Liver (tissue), 3 donors: ENCODE measurements at regions not wholly inside any gene's neighbourhood (a gene's known extent, or its start where the extent isn't known, plus 50 kb on each side); places are given as distances from the start of the nearest gene placed in this dataset.

Experiments
- ATF3 ChIP-seq: IDR thresholded peaks from 2 replicates; pipeline ENCODE4 v1.6.1; 2016; ENCODE audit warnings: antibody characterized with exemption
- CTCF ChIP-seq: fragments of 150-350 bp; IDR thresholded peaks from 2 replicates; pipeline ENCODE4 v1.5.1; 2017; ENCODE audit warnings: improper control_type of control experiment, low read depth, low read length; ENCODE audit not compliant: missing input control
- EGR1 ChIP-seq, 2 donors: IDR thresholded peaks; 2 replicates each; pipeline ENCODE4 v1.6.1; 2016 to 2018; ENCODE audit warnings: antibody characterized with exemption in 2 of 2, low read depth in 2 of 2
- FOXA1 ChIP-seq: IDR thresholded peaks from 2 replicates; pipeline ENCODE4 v1.6.1; 2016; ENCODE audit warnings: antibody characterized with exemption
- GABPA ChIP-seq, 2 donors: IDR thresholded peaks in 1 of 2; conservative IDR thresholded peaks in 1 of 2; 2 replicates each; pipeline ENCODE4 v1.6.1; 2016; ENCODE audit warnings: antibody characterized with exemption in 2 of 2, mild to moderate bottlenecking in 1 of 2, moderate library complexity in 1 of 2
- JUND ChIP-seq, 2 donors: IDR thresholded peaks; 2 replicates each; pipeline ENCODE4 v1.6.1; 2016; ENCODE audit warnings: antibody characterized with exemption in 2 of 2
- MAX ChIP-seq: IDR thresholded peaks from 2 replicates; pipeline ENCODE4 v1.6.1; 2016; ENCODE audit warnings: antibody characterized with exemption
- NR2F2 ChIP-seq: IDR thresholded peaks from 2 replicates; pipeline ENCODE4 v1.6.1; 2016; ENCODE audit warnings: antibody characterized with exemption
- RAD21 ChIP-seq, 2 donors: IDR thresholded peaks; 2 replicates each; pipeline ENCODE4 v1.6.1; 2016; ENCODE audit warnings: antibody characterized with exemption in 2 of 2, mild to moderate bottlenecking in 2 of 2
- REST ChIP-seq: IDR thresholded peaks from 2 replicates; pipeline ENCODE4 v1.6.1; 2016; ENCODE audit warnings: antibody characterized with exemption, mild to moderate bottlenecking
- SP1 ChIP-seq: IDR thresholded peaks from 2 replicates; pipeline ENCODE4 v1.6.1; 2018; ENCODE audit warnings: antibody characterized with exemption, mild to moderate bottlenecking
- TAF1 ChIP-seq: conservative IDR thresholded peaks from 2 replicates; pipeline ENCODE4 v1.6.1; 2016; ENCODE audit warnings: antibody characterized with exemption, mild to moderate bottlenecking
- YY1 ChIP-seq: IDR thresholded peaks from 2 replicates; pipeline ENCODE4 v1.6.1; 2016; ENCODE audit warnings: antibody characterized with exemption, mild to moderate bottlenecking
- donor health status: healthy.
- donor health status: healthy.

GRCh38 chr5:136717917-136718316, 352.6 kb upstream of the TRPC7 start:
- no peak for TF ChIP-seq CTCF
- TF ChIP-seq FOXA1: no peak
- no peak for TF ChIP-seq NR2F2
- no peak for TF ChIP-seq TAF1
- TF ChIP-seq REST: no peak
- TF ChIP-seq JUND (IDR thresholded peaks at IDR 0.05): no peak
- TF ChIP-seq RAD21 (IDR thresholded peaks at IDR 0.05): no peak
- TF ChIP-seq GABPA (IDR thresholded peaks at IDR 0.05 in 1 of 2, conservative IDR thresholded peaks at IDR 0.05 in 1 of 2): no peak
- TF ChIP-seq EGR1 (IDR thresholded peaks at IDR 0.05; ENCODE audit: low read depth in 2 of 2): no peak
- no peak for TF ChIP-seq MAX
- TF ChIP-seq YY1: no peak
- no peak for TF ChIP-seq SP1
- no peak for TF ChIP-seq ATF3
